ENCODE measurements at regions not wholly inside any gene's neighbourhood (a gene's known extent, or its start where the extent isn't known, plus 50 kb on each side); places are given as distances from the start of the nearest gene placed in this dataset.

DNA sequence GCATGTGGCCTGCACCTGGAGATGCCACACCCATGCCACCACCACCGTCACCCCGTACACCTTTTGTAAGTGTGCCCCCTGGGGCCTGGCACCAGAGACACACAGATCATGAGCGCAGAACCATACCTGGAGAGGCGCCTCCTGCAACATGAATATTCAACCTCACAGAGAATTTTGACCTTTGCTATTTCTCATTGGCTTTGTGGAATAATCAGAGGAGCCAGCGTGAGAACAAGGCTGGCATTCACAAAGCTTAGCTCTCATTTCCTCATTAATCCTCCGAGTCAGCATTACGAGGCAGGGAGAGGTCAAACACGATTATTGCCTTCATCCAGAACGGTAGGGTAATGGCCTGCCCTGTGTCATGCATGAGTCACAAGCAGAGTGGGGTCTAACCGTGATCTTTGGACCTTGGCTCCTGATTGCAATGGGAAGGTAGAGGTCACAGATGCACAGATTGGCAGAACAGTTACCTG is 73.0 kb upstream of the POMGNT2 start:
- no peak for DNase-seq

DNA sequence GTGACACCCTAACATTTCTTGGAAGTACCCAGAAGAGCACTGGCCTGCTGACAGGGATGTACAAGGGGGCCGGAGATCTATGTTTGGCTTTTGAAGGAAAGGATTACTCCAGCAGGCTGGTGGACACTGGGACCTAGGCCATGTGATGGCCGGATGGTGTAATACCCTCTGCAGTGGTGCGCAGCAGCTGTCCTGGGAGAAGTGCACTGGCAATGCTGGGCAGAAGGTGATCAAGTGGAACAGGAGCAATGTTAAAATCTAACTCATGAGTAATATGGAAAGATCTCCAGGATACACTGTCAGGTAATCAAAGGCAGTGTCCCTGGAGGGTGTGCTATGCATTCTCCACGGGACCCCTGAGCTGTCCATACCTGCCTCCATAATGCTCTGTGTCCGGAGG is 71.2 kb upstream of the POMGNT2 start:
- DNase-seq = no peak

DNA sequence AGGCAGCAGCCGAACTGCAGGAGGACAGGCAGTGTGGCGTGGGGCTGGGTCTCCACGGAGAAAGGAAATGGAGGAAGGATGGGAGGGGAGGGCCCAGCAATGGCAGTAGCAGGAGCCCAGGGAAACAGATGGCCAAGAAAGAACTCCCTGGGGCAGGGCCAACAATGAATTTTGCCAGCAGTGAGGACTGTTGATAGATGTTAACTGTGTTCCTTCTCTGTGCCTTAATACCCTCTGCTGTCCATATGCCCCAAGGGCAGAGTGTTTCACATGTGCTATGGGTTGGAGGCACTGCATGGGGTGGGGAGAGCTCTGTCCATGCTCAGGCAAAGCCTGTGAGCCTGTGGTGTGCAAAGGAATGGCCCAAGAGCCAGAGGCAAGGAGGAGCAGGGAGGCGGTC is 70.8 kb upstream of the POMGNT2 start:
- no peak for DNase-seq

GRCh38 chr3:43175541-43175940 is 69.7 kb upstream of the POMGNT2 start:
- DNase-seq = no peak

- no peak for DNase-seq
These were observed 68.1 kb upstream of the POMGNT2 start for GRCh38 chr3:43173949-43174348.

GRCh38 chr3:43171748-43172147 is 65.9 kb upstream of the POMGNT2 start:
- DNase-seq = no peak

GRCh38 chr3:43170553-43170952 is 64.7 kb upstream of the POMGNT2 start:
- DNase-seq = no peak

GRCh38 chr3:43169987-43170386 is 64.1 kb upstream of the POMGNT2 start:
- no peak for DNase-seq

DNA sequence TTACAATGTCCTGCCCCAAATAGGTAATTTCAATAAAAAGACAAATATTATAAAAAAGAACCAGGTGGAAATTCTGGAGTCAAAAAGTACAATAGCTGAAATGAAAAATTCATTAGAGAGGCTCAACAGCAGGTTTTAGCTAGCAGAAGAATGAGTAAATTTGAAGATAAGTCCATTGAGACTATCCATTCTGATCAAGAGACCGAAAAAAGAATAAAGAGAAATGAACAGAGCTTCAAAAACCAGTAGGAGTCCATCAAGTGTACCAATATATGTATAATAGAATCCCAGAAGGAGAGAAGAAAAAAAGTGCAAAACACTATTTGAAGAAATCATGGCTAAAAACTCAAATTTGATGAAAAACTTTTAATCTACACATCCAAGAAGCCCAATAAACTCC is 60.5 kb upstream of the POMGNT2 start:
- no peak for DNase-seq

- no peak for DNase-seq
These were observed 59.9 kb upstream of the POMGNT2 start for GRCh38 chr3:43165786-43166185.

DNA sequence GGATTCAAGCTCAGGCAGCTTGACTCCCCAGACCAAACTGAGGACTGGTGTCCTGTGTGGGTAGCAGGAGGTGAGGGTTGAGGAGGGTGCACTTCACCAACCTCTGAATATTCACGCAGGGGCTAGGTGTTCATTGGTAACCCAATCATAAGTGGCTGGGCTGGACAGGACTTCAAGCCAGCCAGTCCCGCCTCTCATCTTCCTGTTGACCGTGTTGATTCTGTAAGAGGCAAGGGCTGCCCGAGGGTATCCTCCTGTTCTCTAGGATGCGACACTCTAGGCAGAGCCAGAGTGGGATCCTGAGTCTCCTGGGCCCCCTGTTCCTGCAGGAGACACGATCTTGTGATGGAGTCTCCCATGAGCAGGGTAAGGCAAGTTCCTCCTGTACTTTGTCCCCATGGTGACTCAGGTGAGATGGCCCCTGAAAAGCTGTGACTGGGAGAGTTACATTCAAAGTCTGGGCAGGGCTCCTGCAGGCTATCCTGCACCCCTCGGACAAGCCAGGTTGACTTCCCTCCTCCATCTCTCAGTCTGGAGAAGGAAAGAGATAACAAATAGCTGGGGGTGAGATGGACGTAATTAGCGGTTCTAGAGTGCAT is 58.1 kb upstream of the POMGNT2 start:
- DNase-seq = no peak

GRCh38 chr3:43162230-43163084 is 56.6 kb upstream of the POMGNT2 start:
- DNase-seq = peak in 2 of 5 experiments; percentile 56 to 80

- no peak for DNase-seq
These were observed 55.9 kb upstream of the POMGNT2 start for GRCh38 chr3:43161684-43162229.

- no peak for DNase-seq
These were observed 54.8 kb upstream of the POMGNT2 start for GRCh38 chr3:43160664-43161063.

GRCh38 chr3:43159876-43160255 is 54.0 kb upstream of the POMGNT2 start:
- DNase-seq = no peak

- no peak for DNase-seq
These were observed 53.4 kb upstream of the POMGNT2 start for GRCh38 chr3:43159131-43159875.

DNA sequence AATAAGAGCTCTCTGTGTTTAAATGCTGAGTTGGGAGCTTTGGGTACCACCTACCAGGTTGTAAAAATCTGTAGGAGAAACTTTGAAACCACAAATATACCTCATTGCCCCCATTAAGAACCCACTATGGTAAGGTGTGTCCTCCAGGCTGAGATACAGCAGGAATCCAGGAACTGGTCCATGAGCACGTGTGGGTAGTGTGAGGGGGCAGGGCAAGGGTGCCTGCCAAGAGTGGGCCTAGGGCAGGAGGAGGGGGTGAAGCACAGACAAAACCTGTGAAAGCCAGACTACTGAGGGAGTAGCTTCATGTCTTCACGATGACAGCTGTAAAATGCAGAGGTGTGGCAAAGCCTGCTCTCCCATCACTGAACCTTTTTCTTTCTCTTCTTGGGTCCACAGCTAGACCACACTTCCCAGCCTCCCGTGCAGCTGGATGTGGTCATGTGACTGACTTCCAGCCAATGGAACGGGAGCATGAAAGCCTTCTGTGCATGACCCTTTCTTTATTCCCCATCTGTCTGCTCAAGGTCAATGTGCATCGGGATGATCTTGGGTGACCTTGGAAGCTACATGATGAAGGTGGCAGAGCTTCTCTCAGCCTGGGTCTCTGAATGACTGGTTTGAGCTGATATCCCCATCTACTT is 51.1 kb upstream of the POMGNT2 start:
- DNase-seq = no peak

DNA sequence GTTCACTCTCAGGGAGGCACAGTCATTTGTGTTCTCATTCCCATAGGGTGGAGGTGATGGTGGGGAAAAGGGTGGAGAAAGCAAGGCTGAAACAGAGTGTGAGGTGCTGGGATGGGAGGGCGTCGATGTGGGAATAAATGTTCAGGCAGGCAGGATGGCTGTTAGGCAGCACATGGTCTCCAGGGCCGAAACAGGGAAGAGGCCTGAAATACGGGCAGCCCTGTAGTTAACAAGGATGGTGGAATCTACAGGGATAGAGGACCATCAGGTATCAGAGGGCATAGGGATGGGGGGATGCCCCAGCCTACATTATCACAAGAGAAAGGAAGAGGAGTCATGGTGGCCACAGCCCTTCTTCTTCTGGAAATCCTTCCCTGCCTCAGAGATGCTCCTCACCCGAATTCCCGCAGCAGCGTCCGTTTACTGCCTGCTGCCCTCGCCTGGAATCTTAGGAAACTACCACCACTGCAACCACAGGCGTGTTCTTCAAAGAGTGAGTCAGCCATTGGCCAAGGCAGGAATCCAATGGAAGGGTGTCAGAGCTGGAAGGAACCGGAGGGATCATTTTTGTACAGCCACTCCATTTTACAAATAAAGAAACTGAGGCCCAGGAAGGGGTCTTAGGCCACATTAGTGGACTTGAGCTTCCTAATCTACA is 49.7 kb upstream of the POMGNT2 start:
- no peak for DNase-seq

Data from T-helper 2 cell (primary cell).